GM12892 (cell line): ENCODE measurements at regions not wholly inside any gene's neighbourhood (a gene's known extent, or its start where the extent isn't known, plus 50 kb on each side); places are given as distances from the start of the nearest gene placed in this dataset.

Experiments
- DNase-seq: peaks from one replicate; pipeline ENCODE4 v3.0.0; 2011; ENCODE audit not compliant: insufficient read length
- FAIRE-seq: peaks from 2 replicates; lab custom pipeline; 2011; peaks lifted over from hg19 to GRCh38; lab: Jason Lieb, UNC
- POLR2A ChIP-seq: IDR thresholded peaks from 2 replicates; pipeline ENCODE4 v1.6.1; 2011; ENCODE audit warnings: low read depth, low read length, control low read depth
- POLR2AphosphoS5 ChIP-seq: IDR thresholded peaks from 2 replicates; pipeline ENCODE4 v1.6.1; 2011; ENCODE audit warnings: low read depth, low read length, control low read depth
- TAF1 ChIP-seq: IDR thresholded peaks from 2 replicates; pipeline ENCODE4 v1.6.1; 2011; ENCODE audit warnings: low read depth, mild to moderate bottlenecking, control low read depth, low read length, borderline replicate concordance

DNA sequence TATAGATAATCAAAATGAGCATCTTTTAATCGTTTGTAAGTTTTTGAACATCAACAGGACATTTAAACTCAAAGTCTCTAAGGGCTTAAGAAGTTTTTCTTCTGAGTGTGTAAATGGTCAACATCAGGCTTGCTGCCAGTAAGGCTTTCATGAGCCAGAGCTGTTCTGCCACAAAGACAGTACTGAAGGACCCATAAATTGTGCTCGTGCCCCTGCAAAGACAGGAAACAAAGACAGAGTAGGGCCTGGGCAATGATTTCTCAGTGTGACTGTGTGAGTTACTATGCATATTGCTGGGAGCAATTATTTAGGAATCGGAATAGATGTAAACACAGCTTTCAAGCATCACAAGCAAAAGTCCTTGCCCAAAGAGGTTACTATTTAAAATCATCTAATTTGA lies 300.0 kb downstream of the IDS start:
- DNase-seq (no peak), FAIRE-seq (no peak)
- TF ChIP-seq TAF1 (no peak), POLR2AphosphoS5 (no peak)

DNA sequence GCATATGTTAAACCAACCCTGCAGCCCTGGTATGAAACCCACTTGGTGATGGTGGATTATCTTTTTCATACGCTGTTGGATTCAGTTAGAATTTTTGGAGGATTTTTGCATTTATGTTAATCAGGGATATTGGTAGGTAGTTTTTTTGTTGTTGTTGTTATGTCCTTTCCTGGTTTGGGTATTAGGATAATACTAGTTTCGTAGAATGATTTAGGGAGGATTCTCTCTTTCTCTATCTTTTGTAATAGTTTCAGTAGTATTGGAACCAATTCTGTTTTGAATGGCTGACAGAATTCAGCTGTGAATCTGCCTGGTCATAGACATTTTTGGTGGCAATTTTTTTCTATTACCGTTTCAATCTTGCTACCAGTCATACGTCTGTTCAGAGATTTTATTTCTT lies 305.4 kb downstream of the IDS start:
- TF ChIP-seq TAF1: no peak
- no peak for TF ChIP-seq POLR2A
- no peak for TF ChIP-seq POLR2AphosphoS5
- FAIRE-seq: peak; percentile 44
- DNase-seq: no peak

DNA sequence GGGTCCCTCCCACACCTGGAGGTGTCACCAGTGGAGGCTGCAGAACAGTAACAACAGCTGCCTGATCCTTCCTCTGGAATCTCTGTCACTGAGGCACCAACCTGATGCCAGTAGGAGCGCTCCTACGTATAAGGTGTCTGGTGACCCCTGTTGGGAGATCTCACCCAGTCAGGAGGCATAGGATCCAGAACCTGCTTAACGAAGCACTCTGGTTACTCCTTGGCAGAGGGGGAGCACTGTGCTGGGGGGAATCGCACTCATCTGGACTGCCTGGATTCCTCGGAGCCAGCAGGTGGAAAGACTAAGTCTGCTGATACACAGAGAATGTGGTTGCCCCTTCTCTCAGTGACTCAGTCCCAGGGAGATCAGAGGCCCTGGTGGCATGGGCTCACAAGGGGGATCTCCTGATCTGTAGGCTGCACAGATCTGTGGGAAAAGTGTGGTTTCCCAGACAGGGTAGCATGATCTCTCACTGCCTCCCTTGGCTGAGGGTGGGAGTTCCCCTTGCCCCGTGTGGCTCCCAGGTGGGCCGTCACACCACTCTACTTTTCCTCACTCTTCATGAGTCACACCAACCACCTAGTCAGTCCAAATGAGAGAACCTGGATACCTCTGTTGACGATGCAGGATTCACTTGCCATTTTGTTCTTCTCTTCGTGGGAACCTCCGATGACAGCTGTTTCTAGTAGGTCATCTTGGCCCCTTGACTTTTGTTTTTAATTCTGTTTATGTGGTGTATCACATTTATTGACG lies 305.9 kb downstream of the IDS start:
- no peak for TF ChIP-seq TAF1
- no peak for TF ChIP-seq POLR2AphosphoS5
- peak; percentile 43 for TF ChIP-seq POLR2A
- DNase-seq (no peak), FAIRE-seq (peak; percentile 82)

DNA sequence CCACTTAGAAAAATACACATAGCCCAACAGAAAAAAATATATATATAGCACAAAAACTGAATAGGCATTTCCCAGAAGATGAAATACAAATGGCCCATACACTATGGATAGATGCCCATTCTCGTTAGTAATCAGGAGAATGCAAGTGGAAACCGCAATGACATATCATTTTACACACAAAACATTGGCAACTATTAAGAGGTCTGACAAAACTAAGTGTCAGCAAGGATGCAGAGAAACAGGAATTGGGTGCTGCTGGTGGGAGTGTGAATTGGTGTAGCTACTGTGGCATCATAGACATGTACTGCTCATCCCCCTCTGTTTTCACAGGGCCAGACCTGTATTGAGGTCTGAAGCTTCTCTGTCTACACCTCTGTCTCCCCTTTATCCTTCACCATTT lies 320.0 kb downstream of the IDS start:
- no peak for FAIRE-seq
- TF ChIP-seq POLR2AphosphoS5: no peak
- no peak for TF ChIP-seq TAF1
- no peak for DNase-seq

DNA sequence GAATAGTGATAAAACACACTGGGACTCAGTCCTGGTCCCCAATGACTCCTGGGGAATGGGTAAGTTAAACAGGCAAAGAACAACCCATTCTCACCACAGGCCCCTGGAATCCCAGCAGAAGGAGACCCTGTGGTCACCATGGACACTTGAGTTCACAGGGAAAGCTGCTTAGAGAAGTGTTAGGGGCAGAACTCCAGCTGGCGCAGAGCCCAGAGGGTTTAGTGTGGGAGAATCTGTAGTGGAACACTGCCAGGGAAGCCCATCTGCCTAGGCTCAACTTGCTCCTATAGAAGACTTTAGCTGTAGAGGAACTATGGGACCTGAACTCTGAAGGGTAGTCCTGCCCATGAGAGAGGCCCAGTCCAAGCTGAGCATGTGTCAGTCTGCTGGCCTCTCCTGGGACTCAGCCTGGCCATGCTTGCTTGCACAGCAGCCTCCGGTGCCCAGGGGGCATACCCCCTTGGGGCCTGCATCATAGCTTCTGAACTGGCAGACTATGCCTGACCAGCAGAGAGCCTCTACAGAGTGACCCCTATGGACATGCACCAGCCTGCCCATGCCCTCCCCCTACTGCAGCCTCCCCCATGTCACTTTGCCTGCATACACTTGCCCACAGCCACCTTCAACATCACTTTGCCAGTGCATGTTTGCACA lies 343.5 kb downstream of the IDS start:
- no peak for FAIRE-seq
- DNase-seq: no peak
- no peak for TF ChIP-seq POLR2AphosphoS5

DNA sequence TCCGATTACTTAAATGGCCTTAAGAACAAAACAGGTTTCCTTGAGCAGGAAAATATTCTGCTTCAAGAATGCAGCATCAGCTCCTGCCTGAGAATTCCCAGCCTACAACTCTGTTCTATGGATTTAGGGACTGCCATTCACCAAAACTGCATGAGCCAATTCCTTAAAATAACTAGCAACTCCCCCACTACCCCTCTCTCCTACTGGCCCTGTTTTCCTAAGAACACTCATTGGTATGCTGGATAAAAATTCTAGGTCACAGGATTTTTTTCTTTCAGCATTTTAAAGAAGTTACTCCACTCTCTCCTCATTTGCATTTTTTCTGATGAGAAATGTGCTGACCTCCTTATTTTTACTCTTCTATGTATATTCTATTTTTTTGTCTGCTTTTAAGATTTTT lies 347.1 kb downstream of the IDS start:
- no peak for DNase-seq
- no peak for FAIRE-seq
- TF ChIP-seq POLR2AphosphoS5 (no peak), POLR2A (no peak), TAF1 (no peak)

DNA sequence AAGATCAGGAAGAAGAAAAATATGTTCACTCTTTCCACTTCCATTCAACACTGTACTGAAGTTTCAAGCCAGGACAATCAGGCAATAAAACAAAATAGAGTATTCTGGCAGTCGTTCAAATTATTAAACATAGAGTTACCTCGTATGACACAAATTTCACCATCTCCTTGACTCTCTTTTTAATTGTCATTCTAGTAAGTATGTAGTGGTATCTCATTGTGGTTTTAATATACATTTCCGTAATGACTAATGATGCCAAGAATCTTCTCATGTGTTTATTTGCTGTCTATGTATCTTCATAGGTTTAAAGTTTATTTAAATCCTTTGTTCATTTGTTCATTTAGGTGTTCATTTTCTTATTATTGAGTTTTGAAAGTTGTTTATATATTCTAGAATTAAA lies 352.2 kb downstream of the IDS start:
- FAIRE-seq (no peak), DNase-seq (no peak)
- TF ChIP-seq POLR2AphosphoS5 (no peak), TAF1 (no peak), POLR2A (no peak)

DNA sequence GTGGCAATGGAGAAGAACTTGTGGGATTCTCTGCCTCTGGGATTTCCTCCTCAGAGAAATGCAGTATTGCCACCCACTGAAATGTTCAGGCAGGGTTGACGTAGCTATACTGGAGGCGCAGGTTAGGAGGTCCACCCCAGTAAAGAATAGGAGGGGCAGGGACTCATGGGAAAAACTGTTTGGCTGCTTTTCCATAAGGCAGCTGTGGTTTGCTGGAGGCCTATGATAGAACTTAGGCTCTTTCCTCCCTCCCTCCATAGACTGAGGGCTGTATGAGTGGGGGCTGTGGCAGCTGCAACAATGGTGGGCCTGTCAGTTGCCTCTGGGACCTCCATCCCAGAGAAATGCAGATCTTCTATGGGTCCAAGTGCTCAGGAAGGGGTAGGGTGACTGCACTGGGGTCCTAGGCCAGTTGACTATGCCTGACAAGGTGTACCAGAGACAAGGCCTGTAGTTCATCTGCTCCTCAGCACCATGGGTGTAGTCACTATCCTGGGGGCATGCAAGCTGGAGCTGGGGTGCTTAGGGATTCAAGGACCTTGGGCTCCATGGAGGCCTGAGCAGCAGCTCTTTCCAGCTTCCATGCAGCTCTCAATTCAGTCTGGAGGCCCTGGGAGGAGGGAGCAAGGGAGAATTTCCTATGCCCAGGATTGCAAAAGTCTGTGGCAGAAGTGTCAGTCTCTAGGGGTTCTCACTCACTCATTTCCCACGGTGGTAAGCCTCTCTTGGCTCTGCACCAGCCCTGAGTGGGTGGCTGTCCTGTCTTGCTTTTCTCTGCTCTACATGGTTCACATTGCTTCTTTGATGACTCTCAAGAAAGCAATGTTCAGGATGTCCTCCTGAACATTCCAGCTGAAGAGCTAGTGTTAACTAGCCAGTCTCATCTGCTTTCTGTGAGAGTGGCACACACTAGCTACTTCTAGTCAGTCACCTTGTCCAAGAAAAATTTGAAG lies 353.0 kb downstream of the IDS start:
- DNase-seq: no peak
- TF ChIP-seq POLR2A (no peak), POLR2AphosphoS5 (no peak), TAF1 (no peak)
- FAIRE-seq: no peak

DNA sequence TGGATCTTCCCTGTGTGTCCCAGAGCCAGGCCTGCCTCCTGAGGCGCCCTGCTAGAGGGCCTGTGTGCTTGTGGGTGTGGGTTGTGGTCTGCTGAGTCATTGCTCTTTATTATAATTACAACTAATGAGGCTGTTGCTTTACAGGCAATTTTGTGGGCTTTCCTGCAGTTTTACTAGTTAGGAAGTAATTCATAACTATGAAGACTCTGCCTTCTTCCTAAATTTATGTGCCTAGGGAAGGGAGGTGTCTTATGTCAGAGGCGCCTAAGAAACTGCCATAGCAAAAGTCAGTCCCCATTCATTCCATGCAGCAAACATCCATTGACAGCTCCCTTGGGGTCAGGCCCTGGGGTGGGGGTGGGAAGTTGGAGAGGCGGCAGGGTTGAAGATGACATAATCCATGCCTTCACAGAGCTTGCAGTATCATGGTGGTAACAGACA lies 359.2 kb downstream of the IDS start:
- no peak for TF ChIP-seq POLR2A
- TF ChIP-seq POLR2AphosphoS5: no peak
- TF ChIP-seq TAF1: no peak
- DNase-seq (no peak), FAIRE-seq (no peak)

DNA sequence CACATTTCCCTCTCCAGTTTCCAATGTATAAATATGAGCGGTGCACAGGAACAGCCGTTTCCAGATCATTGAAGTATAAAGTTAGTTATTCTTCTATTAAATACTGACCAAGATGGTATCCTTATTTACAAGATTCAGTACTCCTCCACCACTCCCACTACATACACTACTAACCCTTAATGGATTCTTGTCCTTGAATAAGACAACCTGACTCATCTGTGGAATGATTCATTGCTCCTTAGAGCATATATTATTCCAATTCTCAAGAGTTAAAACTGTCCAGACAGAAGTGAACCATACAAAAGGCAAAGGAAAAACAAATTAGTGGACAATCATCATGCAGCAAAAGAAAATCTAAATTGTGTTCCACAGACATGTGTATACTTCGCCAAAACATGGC lies 373.3 kb downstream of the IDS start:
- TF ChIP-seq TAF1: no peak
- TF ChIP-seq POLR2A: no peak
- no peak for TF ChIP-seq POLR2AphosphoS5
- no peak for FAIRE-seq

DNA sequence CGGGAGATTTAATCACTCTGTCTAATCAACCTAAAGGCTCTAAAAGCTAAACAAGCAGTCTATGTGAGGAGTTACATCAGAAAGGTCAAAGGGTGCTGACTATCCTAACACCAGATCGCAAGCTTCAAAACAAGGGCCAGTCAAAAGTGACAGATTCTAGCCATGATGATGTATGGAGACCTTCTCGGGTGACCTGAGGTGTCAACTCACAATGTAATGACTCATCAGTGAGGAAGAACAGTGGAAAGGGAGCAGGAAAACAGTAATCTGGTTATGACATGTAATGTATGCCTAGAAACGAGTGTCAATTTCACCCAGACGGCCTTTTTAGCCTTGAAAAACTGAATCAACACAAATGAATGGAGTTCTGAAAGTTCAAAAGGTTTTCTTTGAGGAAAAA lies 375.3 kb downstream of the IDS start:
- DNase-seq: no peak
- no peak for FAIRE-seq
- no peak for TF ChIP-seq POLR2A
- TF ChIP-seq POLR2AphosphoS5: no peak
- TF ChIP-seq TAF1: no peak

More for the DNA sequence above, 373.3 kb downstream of the IDS start:
- DNase-seq: no peak
